GM13976 (cell line): ENCODE measurements at regions not wholly inside any gene's neighbourhood (a gene's known extent, or its start where the extent isn't known, plus 50 kb on each side); places are given as distances from the start of the nearest gene placed in this dataset.

ENCODE experiments used
- DNase-seq: peaks from one replicate; pipeline ENCODE4 v3.0.0; 2012; ENCODE audit warnings: low spot score
- CTCF ChIP-seq: IDR thresholded peaks from 2 replicates; pipeline ENCODE4 v1.5.1; 2012; ENCODE audit warnings: borderline replicate concordance, mild to moderate bottlenecking; ENCODE audit not compliant: insufficient read depth; ENCODE audit errors: extremely low read depth, missing control alignments, control extremely low read depth
- in situ Hi-C: fragments of 300-500 bp; cut with MboI; formaldehyde crosslinking; loops from one replicate; pipeline ENCODE4 v1.12.0; 2022; ENCODE audit warnings: low sequenced_read_pairs, mixed read lengths, inconsistent platforms; ENCODE audit not compliant: unreplicated experiment

DNA sequence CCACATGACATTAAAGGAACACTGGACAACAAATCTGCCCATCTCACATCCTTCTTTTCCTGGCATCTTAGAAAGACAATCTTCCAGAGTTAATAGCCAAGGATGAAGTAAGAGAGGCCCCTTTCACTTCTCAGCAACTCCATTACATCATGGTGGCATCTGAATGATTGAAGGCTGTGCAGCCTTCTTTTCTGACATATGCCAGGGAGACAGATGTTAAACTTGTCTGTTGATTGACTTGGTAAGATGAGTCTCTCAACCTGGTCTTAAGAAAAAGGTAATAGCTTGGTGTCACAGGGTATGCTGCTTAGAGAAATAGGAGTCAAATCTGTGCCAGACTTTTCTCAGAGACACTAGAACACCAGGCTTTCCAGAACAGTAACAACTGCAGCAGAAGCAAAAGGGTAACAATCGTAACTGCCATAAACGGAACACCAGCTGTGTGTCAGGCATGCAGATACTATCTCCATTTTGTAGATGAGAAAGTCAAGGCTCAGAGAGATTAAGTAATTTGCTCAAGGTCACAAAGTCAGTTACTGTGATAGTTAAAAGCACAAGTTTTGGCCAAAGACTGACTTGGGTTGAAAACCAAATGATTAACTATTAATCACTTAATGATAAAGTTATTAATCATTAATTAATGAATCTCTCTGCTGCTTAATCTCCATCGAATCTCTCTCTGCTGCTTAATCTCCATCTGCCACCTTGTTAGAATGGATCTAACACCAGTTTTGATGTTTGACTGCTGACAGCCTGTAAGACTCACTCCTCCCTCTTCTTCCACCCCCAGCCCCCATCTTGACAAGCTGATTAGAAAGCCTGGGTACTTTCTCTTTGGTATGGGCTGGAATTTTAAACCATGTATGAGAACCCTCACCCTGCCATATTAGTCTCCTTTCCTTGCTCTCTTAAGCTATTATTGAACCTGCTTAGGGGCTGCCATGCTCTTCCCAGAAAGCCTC is 353.5 kb downstream of the ENC1 start:
- no peak for TF ChIP-seq CTCF
- in situ Hi-C loops, result no loop called here
- no peak for DNase-seq

DNA sequence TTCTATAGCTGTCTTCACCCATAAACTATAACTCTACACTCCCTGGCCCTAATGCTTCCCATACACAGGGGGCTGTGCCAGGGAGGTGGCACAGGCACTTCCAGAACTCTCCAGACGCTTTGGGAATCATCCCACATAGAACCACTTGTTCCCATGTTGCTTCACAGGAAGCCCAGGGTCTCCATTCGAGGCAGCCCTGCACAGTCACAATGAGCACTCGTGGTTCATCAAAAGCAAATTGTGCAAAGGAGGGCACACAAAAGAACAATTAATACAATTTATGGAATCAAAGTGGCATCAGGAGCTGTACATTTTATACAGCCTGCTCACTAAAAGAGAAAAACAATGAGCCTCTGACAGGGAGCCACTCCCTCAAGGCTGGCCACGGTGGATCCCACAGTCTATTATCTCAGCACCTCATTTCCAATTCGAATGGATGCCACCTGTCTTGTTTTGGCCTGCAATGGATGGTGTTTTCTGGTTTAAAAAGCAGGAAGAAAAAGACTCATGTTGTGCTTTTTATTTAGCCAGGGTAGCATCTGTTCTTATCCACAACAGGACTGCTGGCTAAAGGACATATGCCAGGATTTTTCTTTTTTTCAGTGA is 354.8 kb downstream of the ENC1 start:
- TF ChIP-seq CTCF, result no peak
- in situ Hi-C loops, result no loop called here
- DNase-seq, result no peak

- DNase-seq, result no peak
- TF ChIP-seq CTCF, result no peak
- in situ Hi-C loops, result no loop called here
These were observed 358.0 kb downstream of the ENC1 start for GRCh38 chr5:74282490-74282889.

DNA sequence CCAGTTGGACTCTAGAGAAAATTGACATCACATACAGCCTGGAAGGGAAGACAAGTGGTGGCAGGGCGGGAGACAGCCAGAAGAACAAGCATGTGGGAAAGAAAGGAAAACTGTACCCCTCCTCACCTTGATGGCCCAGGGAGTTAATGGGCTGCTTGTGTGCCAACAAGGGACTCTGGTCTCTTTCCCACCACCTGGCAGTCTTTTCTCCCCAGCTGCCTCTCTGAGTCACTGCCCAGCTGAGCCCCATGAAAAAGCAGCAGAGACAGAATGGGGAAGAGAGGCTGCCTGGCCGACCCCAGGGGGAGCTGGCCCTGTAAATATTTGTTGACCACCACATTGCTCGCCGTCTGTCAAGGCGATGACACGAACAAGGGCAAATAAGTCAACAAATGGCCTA is 359.4 kb downstream of the ENC1 start:
- DNase-seq, result no peak
- in situ Hi-C loops, result no loop called here
- no peak for TF ChIP-seq CTCF

- DNase-seq, result no peak
- TF ChIP-seq CTCF, result no peak
- in situ Hi-C loops, result no loop called here
These were observed 360.2 kb downstream of the ENC1 start for GRCh38 chr5:74280306-74280705.

DNA sequence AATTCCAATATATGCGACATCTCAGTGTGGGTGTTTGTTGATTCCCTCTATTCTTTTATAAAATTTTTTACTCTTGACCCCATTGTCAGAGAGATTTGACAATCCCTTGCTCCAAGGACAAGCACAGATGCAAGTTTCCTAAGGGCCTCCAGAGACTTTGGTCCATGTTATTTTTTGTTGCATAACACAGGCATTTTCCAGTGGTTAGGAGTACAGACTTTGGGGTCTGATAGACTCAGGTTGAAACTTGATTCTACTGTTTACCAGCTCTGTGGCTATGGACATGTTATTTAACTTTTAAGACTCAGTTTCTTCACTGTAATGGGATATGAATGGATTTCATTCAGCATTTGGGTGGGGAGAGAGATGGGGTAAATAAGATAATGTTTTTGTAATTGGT is 361.3 kb downstream of the ENC1 start:
- no peak for TF ChIP-seq CTCF
- DNase-seq, result no peak
- in situ Hi-C loops, result no loop called here
